WTC11 (cell line): ENCODE measurements at regions not wholly inside any gene's neighbourhood (a gene's known extent, or its start where the extent isn't known, plus 50 kb on each side); places are given as distances from the start of the nearest gene placed in this dataset.

Experiments used
- ATAC-seq: fragments of 200-7000 bp; cut with Tn5 transposase; 2 replicates; pipeline ENCODE4 v1.10.0; 2021; ENCODE audit warnings: mild to moderate bottlenecking, moderate library complexity
- CTCF ChIA-PET: fragments of 300-600 bp; sonication (Branson Sonifier 250); formaldehyde crosslinking; loops from one replicate; lab custom pipeline; 2021; ENCODE audit warnings: antibody characterized with exemption; lab: Charles Lee
- POLR2A ChIA-PET: fragments of 350-600 bp; sonication (Branson Sonifier 250); formaldehyde crosslinking; loops from one replicate; lab custom pipeline; 2021; ENCODE audit warnings: antibody characterized with exemption; lab: Charles Lee
- DNase-seq: peaks from one replicate; pipeline ENCODE4 v3.0.0; 2021; ENCODE audit warnings: low spot score
- H3K27ac Mint-ChIP-seq: 2 replicates; pipeline ENCODE4 v1.8.0; 2021; ENCODE audit warnings: mixed read lengths
- H3K27me3 Mint-ChIP-seq: 2 replicates; pipeline ENCODE4 v1.8.0; 2021; ENCODE audit warnings: low read depth, mild to moderate bottlenecking, moderate library complexity, mixed read lengths
- H3K36me3 Mint-ChIP-seq: 2 replicates; pipeline ENCODE4 v1.8.0; 2021; ENCODE audit warnings: mixed read lengths
- H3K4me1 Mint-ChIP-seq: 2 replicates; pipeline ENCODE4 v1.8.0; 2022; ENCODE audit warnings: mixed read lengths
- H3K4me3 Mint-ChIP-seq: 2 replicates; pipeline ENCODE4 v1.8.0; 2021; ENCODE audit warnings: mild to moderate bottlenecking, moderate library complexity, mixed read lengths
- H3K9me3 Mint-ChIP-seq: 2 replicates; pipeline ENCODE4 v1.8.0; 2021; ENCODE audit warnings: mixed read lengths
- ATF1 ChIP-seq: sonication (generic); formaldehyde crosslinking; IDR thresholded peaks from 2 replicates; pipeline ENCODE4 v1.8.1; 2023; ENCODE audit warnings: mild to moderate bottlenecking, moderate library complexity, missing genetic modification reagents
- ELF4 ChIP-seq: sonication (generic); formaldehyde crosslinking; IDR thresholded peaks from 2 replicates; pipeline ENCODE4 v1.8.1; 2022; ENCODE audit warnings: low read depth, mild to moderate bottlenecking, moderate library complexity, missing genetic modification reagents
- EMX1 ChIP-seq: fragments of 250-450 bp; sonication (Bioruptor Pico); IDR thresholded peaks from 2 replicates; pipeline ENCODE4 v1.8.0; 2021; ENCODE audit warnings: mild to moderate bottlenecking
- GRHL2 ChIP-seq: fragments of 250-450 bp; sonication (Bioruptor Pico); IDR thresholded peaks from 2 replicates; pipeline ENCODE4 v1.8.0; 2022; ENCODE audit warnings: mild to moderate bottlenecking, moderate library complexity; ENCODE audit not compliant: insufficient replicate concordance, severe bottlenecking
- IRF2 ChIP-seq: sonication (generic); formaldehyde crosslinking; IDR thresholded peaks from 2 replicates; pipeline ENCODE4 v1.8.0; 2022; ENCODE audit warnings: low read depth, missing genetic modification reagents, borderline replicate concordance
- JUN ChIP-seq: sonication (generic); formaldehyde crosslinking; IDR thresholded peaks from 2 replicates; pipeline ENCODE4 v1.8.0; 2023; ENCODE audit warnings: mild to moderate bottlenecking, missing genetic modification reagents
- NR2C2 ChIP-seq: sonication (generic); formaldehyde crosslinking; IDR thresholded peaks from 2 replicates; pipeline ENCODE4 v1.8.0; 2022; ENCODE audit warnings: mild to moderate bottlenecking, missing genetic modification reagents
- NR3C1 ChIP-seq: sonication (generic); formaldehyde crosslinking; conservative IDR thresholded peaks from 2 replicates; pipeline ENCODE4 v1.8.1; 2023; ENCODE audit warnings: low read depth, mild to moderate bottlenecking, missing genetic modification reagents
- RELA ChIP-seq: sonication (generic); formaldehyde crosslinking; IDR thresholded peaks from 2 replicates; pipeline ENCODE4 v1.8.1; 2022; ENCODE audit warnings: missing genetic modification reagents, mild to moderate bottlenecking, borderline replicate concordance
- SMAD4 ChIP-seq: sonication (generic); formaldehyde crosslinking; IDR thresholded peaks from 2 replicates; pipeline ENCODE4 v1.8.0; 2022; ENCODE audit warnings: mild to moderate bottlenecking, missing genetic modification reagents
- SP1 ChIP-seq: sonication (generic); formaldehyde crosslinking; conservative IDR thresholded peaks from 2 replicates; pipeline ENCODE4 v1.8.1; 2022; ENCODE audit warnings: missing genetic modification reagents
- TCF7 ChIP-seq: sonication (generic); formaldehyde crosslinking; IDR thresholded peaks from 2 replicates; pipeline ENCODE4 v1.8.0; 2022; ENCODE audit warnings: mild to moderate bottlenecking, low read depth, missing genetic modification reagents, moderate library complexity
- TEAD4 ChIP-seq: sonication (generic); formaldehyde crosslinking; IDR thresholded peaks from 2 replicates; pipeline ENCODE4 v1.8.0; 2022; ENCODE audit warnings: mild to moderate bottlenecking, missing genetic modification reagents
- TP53 ChIP-seq: sonication (generic); formaldehyde crosslinking; IDR thresholded peaks from 2 replicates; pipeline ENCODE4 v1.8.1; 2023; ENCODE audit warnings: mild to moderate bottlenecking, missing genetic modification reagents
- TF ChIP-seq, protein P1 (sequence below): sonication (generic); formaldehyde crosslinking; IDR thresholded peaks from 2 replicates; pipeline ENCODE4 v1.8.1; 2022; ENCODE audit warnings: mild to moderate bottlenecking, moderate library complexity, missing genetic modification reagents
- TF ChIP-seq, protein P2 (sequence below): fragments of 250-450 bp; sonication (Bioruptor Pico); IDR thresholded peaks from 2 replicates; pipeline ENCODE4 v1.9.0; 2021; ENCODE audit warnings: moderate library complexity, mild to moderate bottlenecking, inconsistent platforms, borderline replicate concordance
- TF ChIP-seq, protein P3 (sequence below): fragments of 200-600 bp; IDR thresholded peaks from 2 replicates; pipeline ENCODE4 v1.8.0; 2022; ENCODE audit warnings: antibody characterized with exemption
- TF ChIP-seq, protein P4 (sequence below): sonication (generic); formaldehyde crosslinking; IDR thresholded peaks from 2 replicates; pipeline ENCODE4 v1.8.0; 2022; ENCODE audit warnings: mild to moderate bottlenecking, missing genetic modification reagents
- TF ChIP-seq, protein P5 (sequence below): sonication (generic); formaldehyde crosslinking; IDR thresholded peaks from 2 replicates; pipeline ENCODE4 v1.8.0; 2023; ENCODE audit warnings: mild to moderate bottlenecking, missing genetic modification reagents

DNA sequence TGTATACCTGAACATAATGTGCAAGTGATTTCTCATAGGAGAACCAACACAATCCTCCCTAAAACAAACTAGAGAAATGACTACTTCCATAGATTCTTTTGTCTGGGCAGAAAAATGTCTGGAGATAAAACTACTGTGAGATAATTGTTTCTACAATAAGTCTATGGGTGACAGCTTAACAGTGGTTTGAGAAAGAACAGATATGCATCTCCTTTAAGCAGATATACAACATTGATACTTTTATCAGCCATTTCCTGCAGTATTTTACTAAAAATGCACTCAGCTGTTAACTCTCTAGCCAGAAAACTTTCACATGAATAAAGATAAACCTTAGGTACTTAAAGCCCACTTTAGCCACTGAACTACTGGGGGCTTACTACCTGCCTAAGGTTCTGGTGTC, 1132.4 kb downstream of the EFNB2 start:
- peaks cover 13% of the 10 kb centered on the region; the same call in 1 of the 2 replicates for H3K9me3 Mint-ChIP-seq

DNA sequence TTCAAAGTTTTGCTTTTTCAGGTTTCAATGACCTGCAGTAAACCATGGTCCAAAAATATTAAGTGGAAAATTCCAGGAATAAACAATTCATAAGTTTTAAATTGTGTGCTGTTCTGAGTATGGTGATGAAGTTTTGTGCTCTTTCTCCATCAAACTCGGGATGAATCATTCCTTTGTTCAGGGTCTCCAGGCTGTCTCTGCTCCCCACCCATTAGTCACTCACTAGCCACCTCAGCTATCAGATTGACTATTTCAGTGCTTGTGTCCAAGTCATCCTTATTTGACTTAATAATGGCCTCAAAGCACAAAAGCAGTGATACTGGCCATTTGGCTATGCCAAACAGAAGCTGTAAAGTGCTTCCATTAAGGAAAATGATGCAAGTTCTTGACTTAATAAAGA, 1140.4 kb downstream of the EFNB2 start:
- CTCF ChIA-PET = no interaction called here
- no peak for TF ChIP-seq ELF4
- TF ChIP-seq IRF2 (CRISPR knock-in tag) = no peak
- TF ChIP-seq TP53 (CRISPR knock-in tag) = no peak
- no peak for TF ChIP-seq NR2C2
- TF ChIP-seq, all 79 proteins: peak for 0
- Mint-ChIP-seq H3K4me3 (no peak overlapping the region), H3K27me3 (no peaks in the 10 kb centered on the region), H3K36me3 (no peaks in the 10 kb centered on the region), H3K9me3 (peaks cover 11% of the 10 kb centered on the region; the same call in 1 of the 2 replicates), H3K27ac (no peak overlapping the region), H3K4me1 (no peaks in the 10 kb centered on the region)
- DNase-seq = no peak
- POLR2A ChIA-PET = no interaction called here
- ATAC-seq = no peak

More for the DNA sequence above, 1132.4 kb downstream of the EFNB2 start:
- Mint-ChIP-seq H3K27me3 (no peaks in the 10 kb centered on the region), H3K36me3 (no peaks in the 10 kb centered on the region), H3K4me3 (no peak overlapping the region), H3K27ac (no peak overlapping the region), H3K4me1 (no peaks in the 10 kb centered on the region)
- DNase-seq (no peak), ATAC-seq (no peak)
- ChIA-PET POLR2A (no interaction called here), CTCF (interaction anchor here (1.3 kb wide), 1 partner anchor 8 kb away, joined by 4 read pairs; no protein-coding TSS in a partner anchor)
- TF ChIP-seq JUN (CRISPR knock-in tag) = no peak
- TF ChIP-seq, protein P1, sequence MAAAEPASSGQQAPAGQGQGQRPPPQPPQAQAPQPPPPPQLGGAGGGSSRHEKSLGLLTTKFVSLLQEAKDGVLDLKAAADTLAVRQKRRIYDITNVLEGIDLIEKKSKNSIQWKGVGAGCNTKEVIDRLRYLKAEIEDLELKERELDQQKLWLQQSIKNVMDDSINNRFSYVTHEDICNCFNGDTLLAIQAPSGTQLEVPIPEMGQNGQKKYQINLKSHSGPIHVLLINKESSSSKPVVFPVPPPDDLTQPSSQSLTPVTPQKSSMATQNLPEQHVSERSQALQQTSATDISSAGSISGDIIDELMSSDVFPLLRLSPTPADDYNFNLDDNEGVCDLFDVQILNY (CRISPR knock-in tag) = no peak
- TF ChIP-seq TEAD4 (CRISPR knock-in tag) = no peak
- TF ChIP-seq NR2C2 = no peak
- TF ChIP-seq, protein P2, sequence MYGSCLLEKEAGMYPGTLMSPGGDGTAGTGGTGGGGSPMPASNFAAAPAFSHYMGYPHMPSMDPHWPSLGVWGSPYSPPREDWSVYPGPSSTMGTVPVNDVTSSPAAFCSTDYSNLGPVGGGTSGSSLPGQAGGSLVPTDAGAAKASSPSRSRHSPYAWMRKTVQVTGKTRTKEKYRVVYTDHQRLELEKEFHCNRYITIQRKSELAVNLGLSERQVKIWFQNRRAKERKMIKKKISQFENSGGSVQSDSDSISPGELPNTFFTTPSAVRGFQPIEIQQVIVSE (CRISPR knock-in tag) = no peak
- no peak for TF ChIP-seq RELA (CRISPR knock-in tag)
- no peak for TF ChIP-seq ATF1 (CRISPR knock-in tag)
- TF ChIP-seq EMX1 = no peak
- TF ChIP-seq, protein P3, sequence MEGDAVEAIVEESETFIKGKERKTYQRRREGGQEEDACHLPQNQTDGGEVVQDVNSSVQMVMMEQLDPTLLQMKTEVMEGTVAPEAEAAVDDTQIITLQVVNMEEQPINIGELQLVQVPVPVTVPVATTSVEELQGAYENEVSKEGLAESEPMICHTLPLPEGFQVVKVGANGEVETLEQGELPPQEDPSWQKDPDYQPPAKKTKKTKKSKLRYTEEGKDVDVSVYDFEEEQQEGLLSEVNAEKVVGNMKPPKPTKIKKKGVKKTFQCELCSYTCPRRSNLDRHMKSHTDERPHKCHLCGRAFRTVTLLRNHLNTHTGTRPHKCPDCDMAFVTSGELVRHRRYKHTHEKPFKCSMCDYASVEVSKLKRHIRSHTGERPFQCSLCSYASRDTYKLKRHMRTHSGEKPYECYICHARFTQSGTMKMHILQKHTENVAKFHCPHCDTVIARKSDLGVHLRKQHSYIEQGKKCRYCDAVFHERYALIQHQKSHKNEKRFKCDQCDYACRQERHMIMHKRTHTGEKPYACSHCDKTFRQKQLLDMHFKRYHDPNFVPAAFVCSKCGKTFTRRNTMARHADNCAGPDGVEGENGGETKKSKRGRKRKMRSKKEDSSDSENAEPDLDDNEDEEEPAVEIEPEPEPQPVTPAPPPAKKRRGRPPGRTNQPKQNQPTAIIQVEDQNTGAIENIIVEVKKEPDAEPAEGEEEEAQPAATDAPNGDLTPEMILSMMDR = no peak
- TF ChIP-seq TCF7 (CRISPR knock-in tag) = no peak
- TF ChIP-seq, protein P4, sequence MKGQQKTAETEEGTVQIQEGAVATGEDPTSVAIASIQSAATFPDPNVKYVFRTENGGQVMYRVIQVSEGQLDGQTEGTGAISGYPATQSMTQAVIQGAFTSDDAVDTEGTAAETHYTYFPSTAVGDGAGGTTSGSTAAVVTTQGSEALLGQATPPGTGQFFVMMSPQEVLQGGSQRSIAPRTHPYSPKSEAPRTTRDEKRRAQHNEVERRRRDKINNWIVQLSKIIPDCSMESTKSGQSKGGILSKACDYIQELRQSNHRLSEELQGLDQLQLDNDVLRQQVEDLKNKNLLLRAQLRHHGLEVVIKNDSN (CRISPR knock-in tag) = no peak
- TF ChIP-seq NR3C1 (CRISPR knock-in tag) = no peak
- TF ChIP-seq IRF2 (CRISPR knock-in tag) = no peak
- no peak for TF ChIP-seq GRHL2 (CRISPR knock-in tag)
- TF ChIP-seq SMAD4 (CRISPR knock-in tag) = no peak

DNA sequence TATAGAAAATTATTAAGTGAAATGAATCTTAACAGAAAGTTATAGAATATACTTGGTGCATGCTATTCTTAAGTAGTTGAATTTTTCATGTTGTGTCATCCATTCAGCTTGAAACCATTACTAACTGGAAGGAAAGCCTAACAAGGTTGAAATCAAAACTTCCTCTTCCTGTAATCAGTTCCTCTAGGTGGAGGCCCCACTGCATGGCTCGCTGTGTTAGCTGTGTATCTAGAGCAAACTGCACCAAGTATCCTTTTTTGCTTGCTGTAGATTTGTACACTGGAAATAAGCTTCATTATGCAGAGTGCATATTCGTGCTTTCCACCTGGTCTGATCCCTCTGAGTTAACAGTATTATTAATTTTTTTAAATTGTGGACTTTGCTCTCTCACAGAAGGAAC, 1146.1 kb downstream of the EFNB2 start:
- Mint-ChIP-seq H3K27ac (no peak overlapping the region), H3K4me1 (no peaks in the 10 kb centered on the region), H3K9me3 (no peaks in the 10 kb centered on the region), H3K4me3 (no peak overlapping the region), H3K27me3 (no peaks in the 10 kb centered on the region), H3K36me3 (no peaks in the 10 kb centered on the region)
- ChIA-PET CTCF (no interaction called here), POLR2A (no interaction called here)
- TF ChIP-seq, protein P5, sequence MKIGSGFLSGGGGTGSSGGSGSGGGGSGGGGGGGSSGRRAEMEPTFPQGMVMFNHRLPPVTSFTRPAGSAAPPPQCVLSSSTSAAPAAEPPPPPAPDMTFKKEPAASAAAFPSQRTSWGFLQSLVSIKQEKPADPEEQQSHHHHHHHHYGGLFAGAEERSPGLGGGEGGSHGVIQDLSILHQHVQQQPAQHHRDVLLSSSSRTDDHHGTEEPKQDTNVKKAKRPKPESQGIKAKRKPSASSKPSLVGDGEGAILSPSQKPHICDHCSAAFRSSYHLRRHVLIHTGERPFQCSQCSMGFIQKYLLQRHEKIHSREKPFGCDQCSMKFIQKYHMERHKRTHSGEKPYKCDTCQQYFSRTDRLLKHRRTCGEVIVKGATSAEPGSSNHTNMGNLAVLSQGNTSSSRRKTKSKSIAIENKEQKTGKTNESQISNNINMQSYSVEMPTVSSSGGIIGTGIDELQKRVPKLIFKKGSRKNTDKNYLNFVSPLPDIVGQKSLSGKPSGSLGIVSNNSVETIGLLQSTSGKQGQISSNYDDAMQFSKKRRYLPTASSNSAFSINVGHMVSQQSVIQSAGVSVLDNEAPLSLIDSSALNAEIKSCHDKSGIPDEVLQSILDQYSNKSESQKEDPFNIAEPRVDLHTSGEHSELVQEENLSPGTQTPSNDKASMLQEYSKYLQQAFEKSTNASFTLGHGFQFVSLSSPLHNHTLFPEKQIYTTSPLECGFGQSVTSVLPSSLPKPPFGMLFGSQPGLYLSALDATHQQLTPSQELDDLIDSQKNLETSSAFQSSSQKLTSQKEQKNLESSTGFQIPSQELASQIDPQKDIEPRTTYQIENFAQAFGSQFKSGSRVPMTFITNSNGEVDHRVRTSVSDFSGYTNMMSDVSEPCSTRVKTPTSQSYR (CRISPR knock-in tag) = no peak
- TF ChIP-seq SP1 (CRISPR knock-in tag) = no peak
- DNase-seq (no peak), ATAC-seq (no peak)
